ENCODE measurements at regions not wholly inside any gene's neighbourhood (a gene's known extent, or its start where the extent isn't known, plus 50 kb on each side); places are given as distances from the start of the nearest gene placed in this dataset.
"Not testable (repeated sequence)": the region's sequence is repeated elsewhere in the genome, so short reads cannot be mapped to it uniquely, and the experiment has no call there.

DNA sequence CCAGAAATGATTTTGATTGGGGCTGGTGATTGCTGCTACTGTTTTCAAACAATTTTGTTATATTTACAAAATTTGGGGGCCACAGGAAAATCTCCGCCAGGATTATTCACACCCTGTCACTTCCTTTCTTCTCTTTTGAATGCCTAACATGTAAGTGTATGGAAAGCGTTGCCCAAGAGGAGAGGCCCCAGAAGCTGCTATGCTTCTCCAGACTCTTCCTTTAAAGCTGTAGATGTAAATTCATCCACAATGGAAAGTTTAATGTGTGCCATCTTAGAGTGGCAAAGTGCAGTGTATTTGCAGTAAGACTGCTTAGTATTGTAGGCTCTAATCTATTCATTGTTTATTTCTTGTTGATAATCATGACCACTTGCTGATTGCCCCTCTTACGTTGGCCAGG lies 136.7 kb upstream of the LRIG3 start (continued):
- TF ChIP-seq, protein P1, sequence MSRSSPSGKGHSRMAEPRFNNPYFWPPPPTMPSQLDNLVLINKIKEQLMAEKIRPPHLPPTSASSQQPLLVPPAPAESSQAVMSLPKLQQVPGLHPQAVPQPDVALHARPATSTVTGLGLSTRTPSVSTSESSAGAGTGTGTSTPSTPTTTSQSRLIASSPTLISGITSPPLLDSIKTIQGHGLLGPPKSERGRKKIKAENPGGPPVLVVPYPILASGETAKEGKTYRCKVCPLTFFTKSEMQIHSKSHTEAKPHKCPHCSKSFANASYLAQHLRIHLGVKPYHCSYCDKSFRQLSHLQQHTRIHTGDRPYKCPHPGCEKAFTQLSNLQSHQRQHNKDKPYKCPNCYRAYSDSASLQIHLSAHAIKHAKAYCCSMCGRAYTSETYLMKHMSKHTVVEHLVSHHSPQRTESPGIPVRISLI (tag by site-specific recombination; IDR thresholded peaks at IDR 0.05), result no peak

DNA sequence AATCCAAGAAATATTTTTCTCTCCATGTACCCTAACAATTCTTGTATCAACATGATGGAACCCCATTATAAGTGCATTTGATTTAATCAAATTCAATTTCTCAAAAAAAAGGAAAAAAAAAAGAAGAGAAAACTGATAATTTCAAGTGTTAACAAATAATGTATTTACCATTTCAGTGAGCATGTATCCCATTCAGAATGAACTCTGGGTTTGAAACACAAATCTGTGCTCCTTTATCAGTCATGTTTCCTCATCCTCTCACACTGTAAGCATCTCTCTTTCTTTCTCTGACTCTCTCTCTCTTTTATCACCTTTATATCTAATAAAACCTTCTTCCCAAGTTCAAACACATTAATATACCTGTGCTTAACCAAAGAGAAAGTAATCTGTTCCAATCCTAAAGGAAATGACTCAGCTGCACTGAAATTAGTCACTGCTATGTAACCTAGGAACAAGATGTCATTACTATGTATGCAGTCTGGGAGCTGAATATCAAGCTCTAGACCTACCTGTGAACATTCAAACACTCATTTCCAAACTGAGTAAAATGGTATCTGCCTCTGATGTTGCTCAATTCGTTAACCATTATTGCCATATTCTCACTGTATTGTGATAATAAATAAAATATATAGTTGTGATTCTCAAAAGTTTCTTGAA lies 135.0 kb upstream of the LRIG3 start:
- Histone ChIP-seq H3K9me3 (ENCODE audit: control insufficient read depth, insufficient read depth, low read depth, low read length) (no peaks in the 10 kb centered on the region), H3K36me3 (ENCODE audit: control insufficient read depth in 2 of 2, insufficient read depth in 1 of 2, low read length in 2 of 2) (no peaks in the 10 kb centered on the region), H3K4me3 (ENCODE audit: low read depth, low read length) (no peak overlapping the region), H3K27ac (ENCODE audit: extremely low read depth, low read depth, low read length) (no peak overlapping the region), H3K4me1 (ENCODE audit: control insufficient read depth, insufficient read depth, low read length) (no peaks in the 10 kb centered on the region)
- no peak for TF ChIP-seq ZNF791 (tag by site-specific recombination; IDR thresholded peaks at IDR 0.05)
- TF ChIP-seq, protein P2, sequence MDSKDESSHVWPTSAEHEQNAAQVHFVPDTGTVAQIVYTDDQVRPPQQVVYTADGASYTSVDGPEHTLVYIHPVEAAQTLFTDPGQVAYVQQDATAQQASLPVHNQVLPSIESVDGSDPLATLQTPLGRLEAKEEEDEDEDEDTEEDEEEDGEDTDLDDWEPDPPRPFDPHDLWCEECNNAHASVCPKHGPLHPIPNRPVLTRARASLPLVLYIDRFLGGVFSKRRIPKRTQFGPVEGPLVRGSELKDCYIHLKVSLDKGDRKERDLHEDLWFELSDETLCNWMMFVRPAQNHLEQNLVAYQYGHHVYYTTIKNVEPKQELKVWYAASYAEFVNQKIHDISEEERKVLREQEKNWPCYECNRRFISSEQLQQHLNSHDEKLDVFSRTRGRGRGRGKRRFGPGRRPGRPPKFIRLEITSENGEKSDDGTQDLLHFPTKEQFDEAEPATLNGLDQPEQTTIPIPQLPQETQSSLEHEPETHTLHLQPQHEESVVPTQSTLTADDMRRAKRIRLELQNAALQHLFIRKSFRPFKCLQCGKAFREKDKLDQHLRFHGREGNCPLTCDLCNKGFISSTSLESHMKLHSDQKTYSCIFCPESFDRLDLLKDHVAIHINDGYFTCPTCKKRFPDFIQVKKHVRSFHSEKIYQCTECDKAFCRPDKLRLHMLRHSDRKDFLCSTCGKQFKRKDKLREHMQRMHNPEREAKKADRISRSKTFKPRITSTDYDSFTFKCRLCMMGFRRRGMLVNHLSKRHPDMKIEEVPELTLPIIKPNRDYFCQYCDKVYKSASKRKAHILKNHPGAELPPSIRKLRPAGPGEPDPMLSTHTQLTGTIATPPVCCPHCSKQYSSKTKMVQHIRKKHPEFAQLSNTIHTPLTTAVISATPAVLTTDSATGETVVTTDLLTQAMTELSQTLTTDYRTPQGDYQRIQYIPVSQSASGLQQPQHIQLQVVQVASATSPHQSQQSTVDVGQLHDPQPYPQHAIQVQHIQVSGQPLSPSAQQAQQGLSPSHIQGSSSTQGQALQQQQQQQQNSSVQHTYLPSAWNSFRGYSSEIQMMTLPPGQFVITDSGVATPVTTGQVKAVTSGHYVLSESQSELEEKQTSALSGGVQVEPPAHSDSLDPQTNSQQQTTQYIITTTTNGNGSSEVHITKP (tag by site-specific recombination; IDR thresholded peaks at IDR 0.05), result 0 out of 2 replicates have a peak, but pooled peaks have one; percentile 13
- CTCF ChIA-PET, result interaction anchor here (0.8 to 1.4 kb wide), 2 partner anchors 12 to 114 kb away, joined by 3 read pairs; no protein-coding TSS in a partner anchor
- POLR2A ChIA-PET, result interaction anchor here (2.2 kb wide), 1 partner anchor 12 kb away, joined by 5 read pairs; no protein-coding TSS in a partner anchor

DNA sequence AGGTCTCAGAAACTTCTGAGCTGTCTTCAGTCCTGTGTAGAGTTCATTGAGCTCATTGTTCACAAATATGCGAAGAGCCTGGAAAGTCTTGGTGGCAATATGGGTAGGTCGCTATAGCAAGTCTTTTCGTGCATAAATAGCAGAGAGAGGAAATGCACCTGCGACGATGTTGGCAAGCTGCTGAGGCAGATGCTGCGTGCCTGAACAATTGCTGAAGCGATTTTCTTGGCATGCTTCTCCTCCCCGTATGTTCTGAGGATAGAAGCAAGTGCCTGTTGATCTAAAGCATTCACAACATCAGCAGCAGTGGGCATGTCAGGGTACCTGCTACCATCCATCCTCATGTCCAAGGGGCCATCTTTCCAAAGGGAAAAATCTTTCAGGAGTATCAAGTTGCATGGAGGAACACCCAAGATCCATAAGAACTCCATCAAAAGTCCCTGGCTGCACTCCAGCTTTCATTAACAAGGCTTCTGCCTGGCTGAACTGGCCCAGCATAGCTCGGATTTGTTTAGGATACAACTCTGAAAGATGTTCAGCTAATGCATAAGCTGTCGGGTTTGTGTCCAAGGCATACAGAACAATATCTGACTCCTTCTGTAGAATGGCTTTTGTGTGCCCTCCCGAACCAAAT lies 133.1 kb upstream of the LRIG3 start:
- CTCF ChIA-PET, result interaction anchor here (0.6 kb wide), 1 partner anchor 109 kb away, joined by 3 read pairs; no protein-coding TSS in a partner anchor
- H3K4me3 ChIP-seq (ENCODE audit: low read depth, low read length); H3K27ac ChIP-seq (ENCODE audit: extremely low read depth, low read depth, low read length); H3K4me1 ChIP-seq (ENCODE audit: control insufficient read depth, insufficient read depth, low read length); H3K36me3 ChIP-seq (ENCODE audit: control insufficient read depth in 2 of 2, insufficient read depth in 1 of 2, low read length in 2 of 2); H3K9me3 ChIP-seq (ENCODE audit: control insufficient read depth, insufficient read depth, low read depth, low read length); POLR2A ChIA-PET: not testable (repeated sequence)
- 0 out of 2 replicates have a peak, but pooled peaks have one; percentile 36 for TF ChIP-seq SCRT2 (tag by site-specific recombination; IDR thresholded peaks at IDR 0.05)

DNA sequence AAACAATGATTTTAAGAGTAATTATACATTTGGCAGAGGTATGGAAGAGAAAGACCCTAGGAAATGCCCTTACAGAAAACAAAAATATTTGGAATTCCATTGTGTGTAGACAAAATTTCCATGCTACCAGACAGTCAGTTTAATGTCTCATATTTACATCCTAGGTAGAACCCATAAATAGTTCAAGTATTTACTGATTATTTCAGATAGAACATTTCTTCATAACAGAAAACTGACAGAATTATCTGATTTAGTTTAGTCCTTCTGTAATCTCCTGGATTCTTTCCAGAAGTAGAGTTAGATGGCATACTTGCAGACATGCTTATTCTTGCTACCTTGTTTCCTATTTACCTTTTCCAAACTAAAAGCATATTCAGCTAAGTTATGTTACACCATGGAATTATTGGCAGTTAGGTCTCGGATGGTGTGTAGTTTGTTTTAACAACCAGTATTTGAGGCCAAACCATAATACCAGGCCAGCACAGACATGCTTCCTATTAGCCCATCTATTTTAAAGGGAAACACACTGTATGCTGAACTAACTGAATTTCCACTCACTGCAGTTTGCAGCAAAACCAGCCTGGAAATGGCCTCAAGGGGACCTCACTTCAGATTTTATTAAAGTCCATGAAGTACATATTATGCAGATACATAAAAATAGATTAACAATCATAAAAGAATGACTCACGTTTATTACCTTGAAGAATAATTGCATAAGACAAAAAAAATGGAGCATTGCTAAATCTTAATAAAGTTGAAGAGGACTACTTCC lies 126.6 kb upstream of the LRIG3 start:
- Histone ChIP-seq H3K36me3 (ENCODE audit: control insufficient read depth in 2 of 2, insufficient read depth in 1 of 2, low read length in 2 of 2) (no peaks in the 10 kb centered on the region), H3K4me1 (ENCODE audit: control insufficient read depth, insufficient read depth, low read length) (no peaks in the 10 kb centered on the region), H3K27ac (ENCODE audit: extremely low read depth, low read depth, low read length) (no peak overlapping the region), H3K4me3 (ENCODE audit: low read depth, low read length) (no peak overlapping the region), H3K9me3 (ENCODE audit: control insufficient read depth, insufficient read depth, low read depth, low read length) (no peaks in the 10 kb centered on the region)
- CTCF ChIA-PET, result interaction anchor here (0.6 kb wide), 1 partner anchor 45 kb away, joined by 3 read pairs; no protein-coding TSS in a partner anchor
- POLR2A ChIA-PET, result no interaction called here
- TF ChIP-seq ZNF335 (tag by site-specific recombination; conservative IDR thresholded peaks at IDR 0.05), result no peak
- TF ChIP-seq, protein P3, sequence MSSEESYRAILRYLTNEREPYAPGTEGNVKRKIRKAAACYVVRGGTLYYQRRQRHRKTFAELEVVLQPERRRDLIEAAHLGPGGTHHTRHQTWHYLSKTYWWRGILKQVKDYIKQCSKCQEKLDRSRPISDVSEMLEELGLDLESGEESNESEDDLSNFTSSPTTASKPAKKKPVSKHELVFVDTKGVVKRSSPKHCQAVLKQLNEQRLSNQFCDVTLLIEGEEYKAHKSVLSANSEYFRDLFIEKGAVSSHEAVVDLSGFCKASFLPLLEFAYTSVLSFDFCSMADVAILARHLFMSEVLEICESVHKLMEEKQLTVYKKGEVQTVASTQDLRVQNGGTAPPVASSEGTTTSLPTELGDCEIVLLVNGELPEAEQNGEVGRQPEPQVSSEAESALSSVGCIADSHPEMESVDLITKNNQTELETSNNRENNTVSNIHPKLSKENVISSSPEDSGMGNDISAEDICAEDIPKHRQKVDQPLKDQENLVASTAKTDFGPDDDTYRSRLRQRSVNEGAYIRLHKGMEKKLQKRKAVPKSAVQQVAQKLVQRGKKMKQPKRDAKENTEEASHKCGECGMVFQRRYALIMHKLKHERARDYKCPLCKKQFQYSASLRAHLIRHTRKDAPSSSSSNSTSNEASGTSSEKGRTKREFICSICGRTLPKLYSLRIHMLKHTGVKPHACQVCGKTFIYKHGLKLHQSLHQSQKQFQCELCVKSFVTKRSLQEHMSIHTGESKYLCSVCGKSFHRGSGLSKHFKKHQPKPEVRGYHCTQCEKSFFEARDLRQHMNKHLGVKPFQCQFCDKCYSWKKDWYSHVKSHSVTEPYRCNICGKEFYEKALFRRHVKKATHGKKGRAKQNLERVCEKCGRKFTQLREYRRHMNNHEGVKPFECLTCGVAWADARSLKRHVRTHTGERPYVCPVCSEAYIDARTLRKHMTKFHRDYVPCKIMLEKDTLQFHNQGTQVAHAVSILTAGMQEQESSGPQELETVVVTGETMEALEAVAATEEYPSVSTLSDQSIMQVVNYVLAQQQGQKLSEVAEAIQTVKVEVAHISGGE (tag by site-specific recombination; conservative IDR thresholded peaks at IDR 0.05; ENCODE audit: low read depth), result no peak
- TF ChIP-seq ZNF600 (tag by site-specific recombination; IDR thresholded peaks at IDR 0.05), result no peak
- TF ChIP-seq, protein P4, sequence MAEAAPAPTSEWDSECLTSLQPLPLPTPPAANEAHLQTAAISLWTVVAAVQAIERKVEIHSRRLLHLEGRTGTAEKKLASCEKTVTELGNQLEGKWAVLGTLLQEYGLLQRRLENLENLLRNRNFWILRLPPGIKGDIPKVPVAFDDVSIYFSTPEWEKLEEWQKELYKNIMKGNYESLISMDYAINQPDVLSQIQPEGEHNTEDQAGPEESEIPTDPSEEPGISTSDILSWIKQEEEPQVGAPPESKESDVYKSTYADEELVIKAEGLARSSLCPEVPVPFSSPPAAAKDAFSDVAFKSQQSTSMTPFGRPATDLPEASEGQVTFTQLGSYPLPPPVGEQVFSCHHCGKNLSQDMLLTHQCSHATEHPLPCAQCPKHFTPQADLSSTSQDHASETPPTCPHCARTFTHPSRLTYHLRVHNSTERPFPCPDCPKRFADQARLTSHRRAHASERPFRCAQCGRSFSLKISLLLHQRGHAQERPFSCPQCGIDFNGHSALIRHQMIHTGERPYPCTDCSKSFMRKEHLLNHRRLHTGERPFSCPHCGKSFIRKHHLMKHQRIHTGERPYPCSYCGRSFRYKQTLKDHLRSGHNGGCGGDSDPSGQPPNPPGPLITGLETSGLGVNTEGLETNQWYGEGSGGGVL (tag by site-specific recombination; IDR thresholded peaks at IDR 0.05), result no peak
- TF ChIP-seq, protein P5, sequence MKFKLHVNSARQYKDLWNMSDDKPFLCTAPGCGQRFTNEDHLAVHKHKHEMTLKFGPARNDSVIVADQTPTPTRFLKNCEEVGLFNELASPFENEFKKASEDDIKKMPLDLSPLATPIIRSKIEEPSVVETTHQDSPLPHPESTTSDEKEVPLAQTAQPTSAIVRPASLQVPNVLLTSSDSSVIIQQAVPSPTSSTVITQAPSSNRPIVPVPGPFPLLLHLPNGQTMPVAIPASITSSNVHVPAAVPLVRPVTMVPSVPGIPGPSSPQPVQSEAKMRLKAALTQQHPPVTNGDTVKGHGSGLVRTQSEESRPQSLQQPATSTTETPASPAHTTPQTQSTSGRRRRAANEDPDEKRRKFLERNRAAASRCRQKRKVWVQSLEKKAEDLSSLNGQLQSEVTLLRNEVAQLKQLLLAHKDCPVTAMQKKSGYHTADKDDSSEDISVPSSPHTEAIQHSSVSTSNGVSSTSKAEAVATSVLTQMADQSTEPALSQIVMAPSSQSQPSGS (tag by site-specific recombination; IDR thresholded peaks at IDR 0.05; ENCODE audit: low read depth), result no peak
- TF ChIP-seq ZNF624 (tag by site-specific recombination; IDR thresholded peaks at IDR 0.05), result no peak
- TF ChIP-seq ZNF837 (tag by site-specific recombination; IDR thresholded peaks at IDR 0.05), result no peak
- no peak for TF ChIP-seq ZNF121 (tag by site-specific recombination; IDR thresholded peaks at IDR 0.05)
- TF ChIP-seq ZNF302 (tag by site-specific recombination; IDR thresholded peaks at IDR 0.05; ENCODE audit: low read depth), result no peak
